GM23338 (cell line): ENCODE measurements at regions not wholly inside any gene's neighbourhood (a gene's known extent, or its start where the extent isn't known, plus 50 kb on each side); places are given as distances from the start of the nearest gene placed in this dataset.
A peak's percentile ranks its signal among the peaks of the same experiment; 100 is the strongest.

Source experiments
- ATAC-seq: fragments of 200-7000 bp; cut with Tn5 transposase; 3 replicates; pipeline ENCODE4 v1.9.1; 2020
- DNase-seq: peaks from one replicate; pipeline ENCODE4 v3.0.0-alpha.2; 2015; ENCODE audit warnings: low spot score
- H2AFZ ChIP-seq: fragments of 200-600 bp; sonication (generic); 2 replicates; pipeline ENCODE4 v1.8.0; 2016; ENCODE audit warnings: antibody characterized with exemption, mild to moderate bottlenecking, moderate library complexity
- H3F3A ChIP-seq: fragments of 200-600 bp; sonication (generic); replicated peaks from 2 replicates; pipeline ENCODE4 v1.8.0; 2017; ENCODE audit warnings: antibody characterized with exemption, mixed run types, low read depth
- H3K27ac ChIP-seq: fragments of 200-600 bp; sonication (generic); 2 replicates; pipeline ENCODE4 v1.6.1; 2016; ENCODE audit warnings: low read depth
- H3K27me3 ChIP-seq: fragments of 200-600 bp; sonication (generic); 2 replicates; pipeline ENCODE4 v1.8.0; 2016; ENCODE audit warnings: mild to moderate bottlenecking, mixed run types, moderate library complexity; ENCODE audit not compliant: insufficient read depth
- H3K36me3 ChIP-seq: fragments of 200-600 bp; sonication (generic); 2 replicates; pipeline ENCODE4 v1.8.0; 2016; ENCODE audit warnings: mild to moderate bottlenecking; ENCODE audit not compliant: insufficient read depth
- H3K4me1 ChIP-seq: fragments of 200-600 bp; sonication (generic); 2 replicates; pipeline ENCODE4 v1.8.0; 2016; ENCODE audit warnings: mild to moderate bottlenecking, moderate library complexity; ENCODE audit not compliant: insufficient read depth
- H3K4me2 ChIP-seq: fragments of 200-600 bp; sonication (generic); 2 replicates; pipeline ENCODE4 v1.7.1; 2017; ENCODE audit warnings: mixed run types
- H3K4me3 ChIP-seq: fragments of 200-600 bp; sonication (generic); 2 replicates; pipeline ENCODE4 v1.6.1; 2016; ENCODE audit warnings: mixed run types
- H3K79me2 ChIP-seq: fragments of 200-600 bp; sonication (generic); replicated peaks from 2 replicates; pipeline ENCODE4 v1.8.0; 2017; ENCODE audit warnings: mild to moderate bottlenecking; ENCODE audit not compliant: insufficient read depth
- H3K9me2 ChIP-seq: fragments of 200-600 bp; sonication (generic); 2 replicates; pipeline ENCODE4 v1.8.0; 2017; ENCODE audit not compliant: insufficient read depth
- H4K20me1 ChIP-seq: fragments of 200-600 bp; sonication (generic); replicated peaks from 2 replicates; pipeline ENCODE4 v1.8.0; 2017; ENCODE audit warnings: mild to moderate bottlenecking; ENCODE audit not compliant: insufficient read depth
- H3K27ac Mint-ChIP-seq: 2 replicates; pipeline ENCODE4 v1.8.0; 2020; ENCODE audit warnings: inconsistent platforms, mild to moderate bottlenecking, moderate library complexity, mixed read lengths
- H3K27me3 Mint-ChIP-seq: 3 replicates; pipeline ENCODE4 v1.8.0; 2022; ENCODE audit warnings: low read depth, mild to moderate bottlenecking, moderate library complexity, mixed read lengths, inconsistent platforms; ENCODE audit not compliant: insufficient read depth, poor library complexity
- H3K36me3 Mint-ChIP-seq: 3 replicates; pipeline ENCODE4 v1.8.0; 2021; ENCODE audit warnings: low read depth, mild to moderate bottlenecking, inconsistent platforms, moderate library complexity, mixed read lengths
- H3K4me1 Mint-ChIP-seq: 3 replicates; pipeline ENCODE4 v1.8.0; 2020; ENCODE audit warnings: mild to moderate bottlenecking, inconsistent platforms, mixed read lengths
- H3K4me3 Mint-ChIP-seq: 3 replicates; pipeline ENCODE4 v1.8.0; 2021; ENCODE audit warnings: moderate library complexity, mild to moderate bottlenecking, inconsistent platforms, mixed read lengths
- H3K9me3 Mint-ChIP-seq: 3 replicates; pipeline ENCODE4 v1.8.0; 2020; ENCODE audit warnings: moderate library complexity, mild to moderate bottlenecking, inconsistent platforms, mixed read lengths
- CREB1 ChIP-seq: fragments of 250-450 bp; sonication (Bioruptor Pico); IDR thresholded peaks from 2 replicates; pipeline ENCODE4 v1.5.0; 2020; ENCODE audit warnings: low read depth, mild to moderate bottlenecking, moderate library complexity
- EZH2 ChIP-seq: fragments of 200-600 bp; sonication (generic); IDR thresholded peaks from one replicate; pipeline ENCODE4 v1.8.0; 2017; ENCODE audit warnings: antibody characterized with exemption, mild to moderate bottlenecking, low read depth; ENCODE audit not compliant: unreplicated experiment
- JUNB ChIP-seq: IDR thresholded peaks from one replicate; pipeline ENCODE4 v1.6.1; 2016; ENCODE audit warnings: antibody characterized with exemption; ENCODE audit not compliant: unreplicated experiment
- ZNF114 ChIP-seq: fragments of 250-450 bp; sonication (Bioruptor Pico); IDR thresholded peaks from 2 replicates; pipeline ENCODE4 v1.5.0; 2020; ENCODE audit warnings: mild to moderate bottlenecking, moderate library complexity
- TF ChIP-seq, protein P1 (sequence below), 2 experiments: fragments of 200-600 bp in 1 of 2; sonication (generic) in 1 of 2; conservative IDR thresholded peaks; 2 replicates each; pipeline versions ENCODE4 v1.5.1 to v1.6.1; 2016 to 2017; ENCODE audit warnings: antibody characterized with exemption in 2 of 2, low read depth in 2 of 2, mild to moderate bottlenecking in 2 of 2, moderate library complexity in 1 of 2
- TF ChIP-seq, protein P2 (sequence below): fragments of 250-450 bp; sonication (Bioruptor Pico); IDR thresholded peaks from 2 replicates; pipeline ENCODE4 v1.5.0; 2020; ENCODE audit warnings: mild to moderate bottlenecking, moderate library complexity
- TF ChIP-seq, protein P3 (sequence below): IDR thresholded peaks from one replicate; pipeline ENCODE4 v1.6.1; 2018; ENCODE audit warnings: antibody characterized with exemption; ENCODE audit not compliant: unreplicated experiment
- TF ChIP-seq, protein P4 (sequence below): IDR thresholded peaks from 2 replicates; pipeline ENCODE4 v1.6.1; 2016; ENCODE audit warnings: antibody characterized with exemption

DNA sequence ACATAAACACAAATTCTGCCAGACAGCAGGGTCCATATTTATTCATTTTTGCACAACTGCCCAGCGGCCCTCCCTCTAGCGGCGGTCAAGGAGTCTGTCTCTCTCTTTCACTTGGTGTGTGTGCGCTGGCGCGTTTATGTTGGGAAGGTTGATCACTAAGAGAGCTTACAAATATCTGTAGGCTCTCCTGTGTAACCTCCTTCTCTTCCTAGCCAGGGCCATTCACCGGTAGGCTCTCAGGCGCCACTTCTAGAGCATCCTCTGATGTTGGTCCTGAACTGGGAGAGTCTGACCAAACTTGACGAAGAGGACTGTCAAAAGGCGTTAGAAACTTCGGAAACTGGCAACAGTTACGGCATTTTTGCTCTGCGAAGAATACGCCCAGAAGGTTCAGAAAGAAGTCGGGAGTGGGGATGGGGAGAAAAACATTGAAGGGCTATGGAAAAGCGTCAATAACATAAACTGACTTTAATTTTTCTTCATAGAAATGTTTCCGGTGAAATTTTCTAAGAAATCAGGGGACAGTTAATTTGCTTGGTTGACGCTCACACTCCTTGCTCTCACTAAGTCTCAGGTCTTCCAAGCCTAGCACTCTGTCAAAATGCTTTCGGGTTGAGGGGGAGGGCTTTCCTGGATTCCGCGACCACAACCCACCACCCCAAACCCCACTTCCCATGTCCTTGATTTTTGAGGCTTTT is 731.1 kb downstream of the ZWINT start:
- Histone ChIP-seq H3K27me3 (no peaks in the 10 kb centered on the region), H3K79me2 (no peaks in the 10 kb centered on the region), H3F3A (no peaks in the 10 kb centered on the region), H4K20me1 (no peaks in the 10 kb centered on the region; the same call in 1 of the 2 replicates), H3K4me3 (peak overlapping the region; percentile 86), H3K9me2 (no peaks in the 10 kb centered on the region; the same call in 1 of the 2 replicates), H3K36me3 (no peaks in the 10 kb centered on the region), H2AFZ (peak overlapping the region; percentile 99), H3K4me2 (peak overlapping the region; percentile 94), H3K27ac (no peak overlapping the region), H3K4me1 (peaks cover 17% of the 10 kb centered on the region)
- Mint-ChIP-seq H3K4me1 (peaks cover 12% of the 10 kb centered on the region), H3K4me3 (peak overlapping the region; percentile 89), H3K9me3 (no peaks in the 10 kb centered on the region), H3K27ac (no peak overlapping the region), H3K36me3 (no peaks in the 10 kb centered on the region), H3K27me3 (no peaks in the 10 kb centered on the region)
- ATAC-seq, result peak; percentile 16
- DNase-seq, result peak; percentile 65
- no peak for TF ChIP-seq CREB1 (CRISPR knock-in tag)
- TF ChIP-seq JUNB, result no peak
- TF ChIP-seq, protein P1, sequence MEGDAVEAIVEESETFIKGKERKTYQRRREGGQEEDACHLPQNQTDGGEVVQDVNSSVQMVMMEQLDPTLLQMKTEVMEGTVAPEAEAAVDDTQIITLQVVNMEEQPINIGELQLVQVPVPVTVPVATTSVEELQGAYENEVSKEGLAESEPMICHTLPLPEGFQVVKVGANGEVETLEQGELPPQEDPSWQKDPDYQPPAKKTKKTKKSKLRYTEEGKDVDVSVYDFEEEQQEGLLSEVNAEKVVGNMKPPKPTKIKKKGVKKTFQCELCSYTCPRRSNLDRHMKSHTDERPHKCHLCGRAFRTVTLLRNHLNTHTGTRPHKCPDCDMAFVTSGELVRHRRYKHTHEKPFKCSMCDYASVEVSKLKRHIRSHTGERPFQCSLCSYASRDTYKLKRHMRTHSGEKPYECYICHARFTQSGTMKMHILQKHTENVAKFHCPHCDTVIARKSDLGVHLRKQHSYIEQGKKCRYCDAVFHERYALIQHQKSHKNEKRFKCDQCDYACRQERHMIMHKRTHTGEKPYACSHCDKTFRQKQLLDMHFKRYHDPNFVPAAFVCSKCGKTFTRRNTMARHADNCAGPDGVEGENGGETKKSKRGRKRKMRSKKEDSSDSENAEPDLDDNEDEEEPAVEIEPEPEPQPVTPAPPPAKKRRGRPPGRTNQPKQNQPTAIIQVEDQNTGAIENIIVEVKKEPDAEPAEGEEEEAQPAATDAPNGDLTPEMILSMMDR (conservative IDR thresholded peaks at IDR 0.05; ENCODE audit: low read depth in 2 of 2), result peak; percentile 60 to 88
- TF ChIP-seq, protein P2, sequence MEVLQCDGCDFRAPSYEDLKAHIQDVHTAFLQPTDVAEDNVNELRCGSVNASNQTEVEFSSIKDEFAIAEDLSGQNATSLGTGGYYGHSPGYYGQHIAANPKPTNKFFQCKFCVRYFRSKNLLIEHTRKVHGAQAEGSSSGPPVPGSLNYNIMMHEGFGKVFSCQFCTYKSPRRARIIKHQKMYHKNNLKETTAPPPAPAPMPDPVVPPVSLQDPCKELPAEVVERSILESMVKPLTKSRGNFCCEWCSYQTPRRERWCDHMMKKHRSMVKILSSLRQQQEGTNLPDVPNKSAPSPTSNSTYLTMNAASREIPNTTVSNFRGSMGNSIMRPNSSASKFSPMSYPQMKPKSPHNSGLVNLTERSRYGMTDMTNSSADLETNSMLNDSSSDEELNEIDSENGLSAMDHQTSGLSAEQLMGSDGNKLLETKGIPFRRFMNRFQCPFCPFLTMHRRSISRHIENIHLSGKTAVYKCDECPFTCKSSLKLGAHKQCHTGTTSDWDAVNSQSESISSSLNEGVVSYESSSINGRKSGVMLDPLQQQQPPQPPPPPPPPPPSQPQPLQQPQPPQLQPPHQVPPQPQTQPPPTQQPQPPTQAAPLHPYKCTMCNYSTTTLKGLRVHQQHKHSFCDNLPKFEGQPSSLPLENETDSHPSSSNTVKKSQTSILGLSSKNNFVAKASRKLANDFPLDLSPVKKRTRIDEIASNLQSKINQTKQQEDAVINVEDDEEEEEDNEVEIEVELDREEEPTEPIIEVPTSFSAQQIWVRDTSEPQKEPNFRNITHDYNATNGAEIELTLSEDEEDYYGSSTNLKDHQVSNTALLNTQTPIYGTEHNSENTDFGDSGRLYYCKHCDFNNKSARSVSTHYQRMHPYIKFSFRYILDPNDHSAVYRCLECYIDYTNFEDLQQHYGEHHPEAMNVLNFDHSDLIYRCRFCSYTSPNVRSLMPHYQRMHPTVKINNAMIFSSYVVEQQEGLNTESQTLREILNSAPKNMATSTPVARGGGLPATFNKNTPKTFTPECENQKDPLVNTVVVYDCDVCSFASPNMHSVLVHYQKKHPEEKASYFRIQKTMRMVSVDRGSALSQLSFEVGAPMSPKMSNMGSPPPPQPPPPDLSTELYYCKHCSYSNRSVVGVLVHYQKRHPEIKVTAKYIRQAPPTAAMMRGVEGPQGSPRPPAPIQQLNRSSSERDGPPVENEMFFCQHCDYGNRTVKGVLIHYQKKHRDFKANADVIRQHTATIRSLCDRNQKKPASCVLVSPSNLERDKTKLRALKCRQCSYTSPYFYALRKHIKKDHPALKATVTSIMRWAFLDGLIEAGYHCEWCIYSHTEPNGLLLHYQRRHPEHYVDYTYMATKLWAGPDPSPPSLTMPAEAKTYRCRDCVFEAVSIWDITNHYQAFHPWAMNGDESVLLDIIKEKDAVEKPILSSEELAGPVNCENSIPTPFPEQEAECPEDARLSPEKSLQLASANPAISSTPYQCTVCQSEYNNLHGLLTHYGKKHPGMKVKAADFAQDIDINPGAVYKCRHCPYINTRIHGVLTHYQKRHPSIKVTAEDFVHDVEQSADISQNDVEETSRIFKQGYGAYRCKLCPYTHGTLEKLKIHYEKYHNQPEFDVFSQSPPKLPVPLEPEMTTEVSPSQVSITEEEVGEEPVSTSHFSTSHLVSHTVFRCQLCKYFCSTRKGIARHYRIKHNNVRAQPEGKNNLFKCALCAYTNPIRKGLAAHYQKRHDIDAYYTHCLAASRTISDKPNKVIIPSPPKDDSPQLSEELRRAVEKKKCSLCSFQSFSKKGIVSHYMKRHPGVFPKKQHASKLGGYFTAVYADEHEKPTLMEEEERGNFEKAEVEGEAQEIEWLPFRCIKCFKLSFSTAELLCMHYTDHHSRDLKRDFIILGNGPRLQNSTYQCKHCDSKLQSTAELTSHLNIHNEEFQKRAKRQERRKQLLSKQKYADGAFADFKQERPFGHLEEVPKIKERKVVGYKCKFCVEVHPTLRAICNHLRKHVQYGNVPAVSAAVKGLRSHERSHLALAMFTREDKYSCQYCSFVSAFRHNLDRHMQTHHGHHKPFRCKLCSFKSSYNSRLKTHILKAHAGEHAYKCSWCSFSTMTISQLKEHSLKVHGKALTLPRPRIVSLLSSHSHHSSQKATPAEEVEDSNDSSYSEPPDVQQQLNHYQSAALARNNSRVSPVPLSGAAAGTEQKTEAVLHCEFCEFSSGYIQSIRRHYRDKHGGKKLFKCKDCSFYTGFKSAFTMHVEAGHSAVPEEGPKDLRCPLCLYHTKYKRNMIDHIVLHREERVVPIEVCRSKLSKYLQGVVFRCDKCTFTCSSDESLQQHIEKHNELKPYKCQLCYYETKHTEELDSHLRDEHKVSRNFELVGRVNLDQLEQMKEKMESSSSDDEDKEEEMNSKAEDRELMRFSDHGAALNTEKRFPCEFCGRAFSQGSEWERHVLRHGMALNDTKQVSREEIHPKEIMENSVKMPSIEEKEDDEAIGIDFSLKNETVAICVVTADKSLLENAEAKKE (CRISPR knock-in tag), result no peak
- TF ChIP-seq, protein P3, sequence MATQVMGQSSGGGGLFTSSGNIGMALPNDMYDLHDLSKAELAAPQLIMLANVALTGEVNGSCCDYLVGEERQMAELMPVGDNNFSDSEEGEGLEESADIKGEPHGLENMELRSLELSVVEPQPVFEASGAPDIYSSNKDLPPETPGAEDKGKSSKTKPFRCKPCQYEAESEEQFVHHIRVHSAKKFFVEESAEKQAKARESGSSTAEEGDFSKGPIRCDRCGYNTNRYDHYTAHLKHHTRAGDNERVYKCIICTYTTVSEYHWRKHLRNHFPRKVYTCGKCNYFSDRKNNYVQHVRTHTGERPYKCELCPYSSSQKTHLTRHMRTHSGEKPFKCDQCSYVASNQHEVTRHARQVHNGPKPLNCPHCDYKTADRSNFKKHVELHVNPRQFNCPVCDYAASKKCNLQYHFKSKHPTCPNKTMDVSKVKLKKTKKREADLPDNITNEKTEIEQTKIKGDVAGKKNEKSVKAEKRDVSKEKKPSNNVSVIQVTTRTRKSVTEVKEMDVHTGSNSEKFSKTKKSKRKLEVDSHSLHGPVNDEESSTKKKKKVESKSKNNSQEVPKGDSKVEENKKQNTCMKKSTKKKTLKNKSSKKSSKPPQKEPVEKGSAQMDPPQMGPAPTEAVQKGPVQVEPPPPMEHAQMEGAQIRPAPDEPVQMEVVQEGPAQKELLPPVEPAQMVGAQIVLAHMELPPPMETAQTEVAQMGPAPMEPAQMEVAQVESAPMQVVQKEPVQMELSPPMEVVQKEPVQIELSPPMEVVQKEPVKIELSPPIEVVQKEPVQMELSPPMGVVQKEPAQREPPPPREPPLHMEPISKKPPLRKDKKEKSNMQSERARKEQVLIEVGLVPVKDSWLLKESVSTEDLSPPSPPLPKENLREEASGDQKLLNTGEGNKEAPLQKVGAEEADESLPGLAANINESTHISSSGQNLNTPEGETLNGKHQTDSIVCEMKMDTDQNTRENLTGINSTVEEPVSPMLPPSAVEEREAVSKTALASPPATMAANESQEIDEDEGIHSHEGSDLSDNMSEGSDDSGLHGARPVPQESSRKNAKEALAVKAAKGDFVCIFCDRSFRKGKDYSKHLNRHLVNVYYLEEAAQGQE, result no peak
- TF ChIP-seq EZH2, result peak; percentile 44
- no peak for TF ChIP-seq ZNF114 (CRISPR knock-in tag)
- TF ChIP-seq, protein P4, sequence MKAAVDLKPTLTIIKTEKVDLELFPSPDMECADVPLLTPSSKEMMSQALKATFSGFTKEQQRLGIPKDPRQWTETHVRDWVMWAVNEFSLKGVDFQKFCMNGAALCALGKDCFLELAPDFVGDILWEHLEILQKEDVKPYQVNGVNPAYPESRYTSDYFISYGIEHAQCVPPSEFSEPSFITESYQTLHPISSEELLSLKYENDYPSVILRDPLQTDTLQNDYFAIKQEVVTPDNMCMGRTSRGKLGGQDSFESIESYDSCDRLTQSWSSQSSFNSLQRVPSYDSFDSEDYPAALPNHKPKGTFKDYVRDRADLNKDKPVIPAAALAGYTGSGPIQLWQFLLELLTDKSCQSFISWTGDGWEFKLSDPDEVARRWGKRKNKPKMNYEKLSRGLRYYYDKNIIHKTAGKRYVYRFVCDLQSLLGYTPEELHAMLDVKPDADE, result no peak
